ENCODE measurements at regions not wholly inside any gene's neighbourhood (a gene's known extent, or its start where the extent isn't known, plus 50 kb on each side); places are given as distances from the start of the nearest gene placed in this dataset.

- no peaks in the 10 kb centered on the region for H3K9me3 ChIP-seq (ENCODE audit: insufficient read depth, low read length)
- H2AFZ ChIP-seq (ENCODE audit: low read depth, low read length, severe bottlenecking) = no peak overlapping the region
- no peak overlapping the region for H3K4me3 ChIP-seq (ENCODE audit: insufficient read depth, low read length, poor library complexity, severe bottlenecking)
- H3K79me2 ChIP-seq (ENCODE audit: insufficient read depth, low read length) = no peaks in the 10 kb centered on the region
- no peak overlapping the region for H3K27ac ChIP-seq (ENCODE audit: low read depth, low read length)
- no peaks in the 10 kb centered on the region for H4K20me1 ChIP-seq (ENCODE audit: low read depth, low read length)
- H3K4me2 ChIP-seq (ENCODE audit: low read depth, low read length, poor library complexity, severe bottlenecking) = no peak overlapping the region
- no peaks in the 10 kb centered on the region for H3K27me3 ChIP-seq (ENCODE audit: low read length)
- TF ChIP-seq EZH2phosphoT487 (conservative IDR thresholded peaks at IDR 0.05; ENCODE audit: low read length) (no peak), CTCF (IDR thresholded peaks at IDR 0.05; ENCODE audit: insufficient read depth, low read length, poor library complexity, severe bottlenecking) (no peak)
- no peaks in the 10 kb centered on the region for H3K36me3 ChIP-seq (ENCODE audit: low read length)
- no peaks in the 10 kb centered on the region for H3F3A ChIP-seq (ENCODE audit: insufficient read depth)
- H3K9me2 ChIP-seq (replicated peaks; ENCODE audit: insufficient read depth, low read length) = no peaks in the 10 kb centered on the region
- H3K9ac ChIP-seq (ENCODE audit: low read length) = no peak overlapping the region
Observed at GRCh38 chr2:217189747-217190146, 329.9 kb upstream of the TNP1 start.

- no peak overlapping the region for H3K4me2 ChIP-seq (ENCODE audit: low read depth, low read length, poor library complexity, severe bottlenecking)
- H3K79me2 ChIP-seq (ENCODE audit: insufficient read depth, low read length) = no peaks in the 10 kb centered on the region
- H3F3A ChIP-seq (ENCODE audit: insufficient read depth) = no peaks in the 10 kb centered on the region
- no peaks in the 10 kb centered on the region for H4K20me1 ChIP-seq (ENCODE audit: low read depth, low read length)
- H3K9me3 ChIP-seq (ENCODE audit: insufficient read depth, low read length) = no peaks in the 10 kb centered on the region
- H3K4me3 ChIP-seq (ENCODE audit: insufficient read depth, low read length, poor library complexity, severe bottlenecking) = no peak overlapping the region
- no peaks in the 10 kb centered on the region for H3K36me3 ChIP-seq (ENCODE audit: low read length)
- H3K27me3 ChIP-seq (ENCODE audit: low read length) = no peaks in the 10 kb centered on the region
- no peak overlapping the region for H3K9ac ChIP-seq (ENCODE audit: low read length)
- no peak overlapping the region for H3K27ac ChIP-seq (ENCODE audit: low read depth, low read length)
- TF ChIP-seq CTCF (IDR thresholded peaks at IDR 0.05; ENCODE audit: insufficient read depth, low read length, poor library complexity, severe bottlenecking) (no peak), EZH2phosphoT487 (conservative IDR thresholded peaks at IDR 0.05; ENCODE audit: low read length) (no peak)
- no peaks in the 10 kb centered on the region for H3K9me2 ChIP-seq (replicated peaks; ENCODE audit: insufficient read depth, low read length)
- no peak overlapping the region for H2AFZ ChIP-seq (ENCODE audit: low read depth, low read length, severe bottlenecking)
Observed at GRCh38 chr2:217189131-217189530, 329.3 kb upstream of the TNP1 start.

GRCh38 chr2:217186668-217187159 lies 326.9 kb upstream of the TNP1 start:
- Histone ChIP-seq H3K27ac (ENCODE audit: low read depth, low read length) (no peak overlapping the region), H2AFZ (ENCODE audit: low read depth, low read length, severe bottlenecking) (no peak overlapping the region), H3K9me3 (ENCODE audit: insufficient read depth, low read length) (no peaks in the 10 kb centered on the region), H3K27me3 (ENCODE audit: low read length) (no peaks in the 10 kb centered on the region), H3K36me3 (ENCODE audit: low read length) (no peaks in the 10 kb centered on the region), H3K9ac (ENCODE audit: low read length) (no peak overlapping the region), H3K79me2 (ENCODE audit: insufficient read depth, low read length) (no peaks in the 10 kb centered on the region), H3K4me2 (ENCODE audit: low read depth, low read length, poor library complexity, severe bottlenecking) (no peak overlapping the region), H4K20me1 (ENCODE audit: low read depth, low read length) (no peaks in the 10 kb centered on the region), H3F3A (ENCODE audit: insufficient read depth) (no peaks in the 10 kb centered on the region), H3K4me3 (ENCODE audit: insufficient read depth, low read length, poor library complexity, severe bottlenecking) (no peak overlapping the region), H3K9me2 (replicated peaks; ENCODE audit: insufficient read depth, low read length) (no peaks in the 10 kb centered on the region)
- TF ChIP-seq EZH2phosphoT487 (conservative IDR thresholded peaks at IDR 0.05; ENCODE audit: low read length) = no peak
- no peak for TF ChIP-seq CTCF (IDR thresholded peaks at IDR 0.05; ENCODE audit: insufficient read depth, low read length, poor library complexity, severe bottlenecking)

Data from SU-DHL-6 (cell line).